NCI-H82 treated with DMSO at 0.1 percent for 48 hours (cell line): ENCODE measurements at regions not wholly inside any gene's neighbourhood (a gene's known extent, or its start where the extent isn't known, plus 50 kb on each side); places are given as distances from the start of the nearest gene placed in this dataset.
"Not testable (repeated sequence)": the region's sequence is repeated elsewhere in the genome, so short reads cannot be mapped to it uniquely, and the experiment has no call there.

Source experiments
- DNase-seq: peaks from one replicate; lab custom pipeline; 2025; ENCODE audit not compliant: unreplicated experiment; lab: John Stamatoyannopoulos, UW

DNA sequence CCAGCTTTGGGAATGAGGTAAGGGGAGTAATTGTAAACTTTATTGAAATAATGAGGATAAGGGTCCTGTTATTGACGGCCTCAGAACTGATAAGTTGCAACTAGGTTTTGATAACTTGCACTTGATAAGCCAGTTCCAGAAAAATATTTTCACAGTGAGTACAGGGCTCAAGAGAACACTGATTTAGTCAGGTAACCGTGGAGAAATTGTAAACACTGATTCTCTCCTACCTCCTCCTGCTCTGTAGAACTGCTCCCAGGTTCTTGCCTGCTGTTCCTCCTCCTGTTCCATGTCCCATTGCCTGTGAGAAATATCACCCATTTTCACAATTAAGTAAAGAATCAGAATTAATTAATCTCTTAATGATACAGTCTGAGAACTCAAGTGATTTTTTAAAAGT is 55.0 kb upstream of the CXXC4 start:
- no peak for DNase-seq

DNA sequence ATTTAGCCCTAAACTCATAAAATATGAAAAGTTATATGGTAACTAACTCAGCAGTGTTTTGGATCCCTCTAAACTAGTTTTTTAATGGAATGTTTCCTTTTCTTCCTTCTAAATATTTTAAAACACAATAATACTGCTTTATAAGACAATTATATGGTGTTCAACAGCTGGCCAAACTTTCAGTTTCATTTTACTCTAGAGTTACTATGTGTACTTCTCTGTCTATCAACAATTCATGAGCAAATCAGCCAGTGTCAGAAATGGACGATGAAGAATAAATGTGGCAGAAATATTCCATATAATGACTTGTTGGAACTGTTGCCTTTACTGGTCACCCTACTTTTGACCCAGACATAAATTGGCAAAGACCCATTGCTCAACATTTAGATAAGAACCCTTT is 64.8 kb upstream of the CXXC4 start:
- DNase-seq: no peak

DNA sequence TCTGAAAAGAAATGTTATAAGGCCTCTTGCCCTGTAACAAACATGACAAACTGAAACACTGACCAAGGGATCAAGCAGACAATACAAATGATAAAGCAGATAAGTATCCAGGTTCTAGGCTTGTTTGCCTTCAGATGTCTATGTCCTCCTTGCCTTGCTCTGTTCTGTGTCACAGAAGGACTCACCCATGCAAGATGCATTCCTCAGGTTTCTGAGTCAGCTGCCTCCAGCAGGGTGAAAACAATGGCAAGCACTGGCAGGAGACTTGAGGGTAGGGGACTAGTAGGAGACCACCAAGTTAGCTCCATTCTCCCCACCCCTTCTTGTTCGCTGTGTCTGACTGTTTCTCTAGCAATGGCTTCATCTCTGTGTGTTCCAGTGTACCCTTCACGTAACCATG is 76.6 kb upstream of the CXXC4 start:
- DNase-seq: no peak

DNA sequence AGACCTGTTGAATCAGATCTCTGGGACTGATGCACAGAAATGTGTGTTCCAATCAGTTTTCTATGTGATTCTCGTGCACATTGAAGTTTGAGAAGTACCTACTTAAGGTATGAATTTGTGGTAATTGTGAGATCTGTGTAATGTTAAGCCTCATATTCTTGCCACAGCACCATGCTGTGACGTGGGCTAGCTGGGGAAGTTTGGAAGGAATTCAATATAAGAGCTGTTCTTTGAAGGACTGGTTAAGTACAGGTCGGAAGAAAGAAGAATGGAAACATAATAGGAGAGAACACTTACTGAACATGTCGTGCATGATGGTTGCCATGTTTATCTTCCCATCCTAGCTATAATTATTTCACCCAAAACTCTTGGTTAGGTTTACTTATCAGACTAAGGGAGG is 79.7 kb upstream of the CXXC4 start:
- no peak for DNase-seq

DNA sequence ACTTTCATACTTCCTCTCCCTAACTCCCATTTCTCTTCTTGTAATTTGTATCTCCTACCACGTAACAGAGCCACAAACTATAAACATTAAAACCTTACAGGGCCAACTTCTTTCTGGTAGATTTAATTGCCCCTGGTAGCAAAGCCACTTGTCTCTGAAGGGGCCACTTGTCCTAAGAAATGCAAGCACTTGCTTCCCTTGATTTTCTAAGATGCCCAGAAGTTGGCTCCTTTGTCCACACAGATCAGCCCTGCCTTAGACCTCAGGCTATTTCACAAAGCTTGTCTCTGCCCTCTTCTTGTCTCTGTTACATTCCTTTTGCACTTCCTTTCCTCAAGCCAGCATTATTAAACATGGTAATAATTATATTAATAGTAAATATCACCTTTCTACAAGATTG is 80.6 kb upstream of the CXXC4 start:
- DNase-seq: no peak

- DNase-seq: no peak
Observed at GRCh38 chr4:104577405-104577804, 82.7 kb upstream of the CXXC4 start.

- DNase-seq: not testable (repeated sequence)
Observed at GRCh38 chr4:104581476-104581875, 86.8 kb upstream of the CXXC4 start.

- not testable (repeated sequence) for DNase-seq
Observed at GRCh38 chr4:104582056-104582455, 87.4 kb upstream of the CXXC4 start.

DNA sequence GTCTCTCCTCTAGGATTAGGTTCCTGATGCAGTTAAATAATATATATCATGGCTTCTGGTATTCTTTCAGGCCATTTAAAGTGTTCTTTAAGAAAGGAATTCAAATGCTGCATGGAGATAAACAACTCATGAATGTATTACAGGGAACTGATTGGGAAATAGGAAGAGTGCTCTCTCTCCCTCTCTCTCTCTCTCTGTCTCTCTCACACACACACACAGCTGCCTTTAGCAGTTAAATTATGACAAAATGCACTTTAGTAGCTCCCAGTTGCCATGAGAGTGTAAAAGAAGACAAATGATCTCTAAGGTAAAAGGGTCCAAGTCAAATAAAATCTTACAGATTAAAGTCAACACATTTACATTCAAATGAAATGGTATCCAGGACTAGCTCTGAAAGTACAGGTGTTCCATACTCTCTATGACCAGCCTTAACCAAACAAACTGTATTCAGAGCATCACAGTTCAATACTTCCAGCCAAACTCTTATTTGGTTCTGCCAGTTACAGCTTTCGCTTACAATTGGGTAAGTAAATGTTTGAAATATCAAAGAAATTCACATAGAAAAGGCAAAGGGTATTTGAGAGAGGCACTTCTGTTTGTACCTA is 94.7 kb upstream of the CXXC4 start:
- DNase-seq: no peak

- peak; percentile 99 for DNase-seq
Observed at GRCh38 chr4:104591510-104591911, 96.8 kb upstream of the CXXC4 start.

DNA sequence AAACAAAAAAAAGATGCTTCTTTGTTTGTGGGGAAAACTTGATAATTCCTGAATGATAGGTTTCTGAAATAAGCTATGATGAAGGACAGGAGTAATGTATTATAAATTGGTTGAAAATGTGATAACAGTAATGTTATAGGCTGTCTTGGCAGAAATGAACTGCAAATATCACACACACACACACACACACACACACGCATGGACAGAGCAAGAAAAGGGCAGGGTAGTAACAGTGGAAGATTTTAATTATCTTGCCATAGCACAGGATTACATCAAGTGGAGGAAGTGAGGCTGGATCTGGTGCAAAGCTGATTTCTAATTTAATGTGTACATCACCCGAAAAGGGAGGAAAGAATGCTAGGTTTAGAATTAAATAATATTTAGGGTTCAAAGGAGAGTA is 97.5 kb upstream of the CXXC4 start:
- peak; percentile 38 for DNase-seq

DNA sequence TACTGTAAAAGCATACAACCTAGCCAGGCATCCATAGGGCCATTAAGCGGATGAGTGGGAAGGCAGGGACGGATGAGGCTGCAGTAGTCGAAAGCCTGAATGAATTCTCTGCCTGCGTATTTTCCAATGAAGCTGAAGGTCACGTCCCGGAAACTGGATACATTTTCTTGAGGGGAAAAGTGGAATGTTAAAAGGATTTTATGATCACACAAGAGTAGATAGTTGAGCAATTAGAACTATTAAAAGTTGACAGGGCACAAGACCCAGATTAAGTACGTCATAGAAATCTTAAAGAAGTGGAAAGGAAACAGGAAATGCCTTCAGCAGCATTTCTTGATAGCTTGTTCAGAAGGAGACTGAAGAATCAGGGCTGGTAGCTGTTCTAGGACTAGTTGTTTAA is 98.3 kb upstream of the CXXC4 start:
- DNase-seq: peak; percentile 7

- DNase-seq: no peak
Observed at GRCh38 chr4:104596189-104596588, 101.5 kb upstream of the CXXC4 start.

GRCh38 chr4:104615496-104615895 is 120.8 kb upstream of the CXXC4 start:
- no peak for DNase-seq

- no peak for DNase-seq
Observed at GRCh38 chr4:104615926-104616325, 121.2 kb upstream of the CXXC4 start.

GRCh38 chr4:104616401-104616820 is 121.7 kb upstream of the CXXC4 start:
- DNase-seq: no peak

DNA sequence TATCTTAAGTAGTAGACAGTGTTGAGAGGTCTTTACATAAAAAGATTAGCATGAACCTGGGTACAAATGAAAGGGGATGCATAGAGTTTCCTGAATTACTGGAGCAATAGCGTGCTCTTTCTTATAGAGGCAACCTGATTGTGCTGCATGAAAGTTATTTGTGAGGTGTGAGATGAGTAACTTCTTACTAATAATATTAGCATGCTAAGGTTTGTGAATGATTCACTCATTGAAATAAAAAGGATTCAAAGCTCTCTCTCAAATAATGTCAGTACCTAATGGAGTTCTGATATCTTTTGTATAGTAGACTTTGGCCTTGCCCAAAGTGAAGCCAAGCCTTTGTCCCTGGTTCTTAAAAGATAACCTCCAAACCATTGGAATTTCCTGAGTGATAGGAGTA is 131.0 kb upstream of the CXXC4 start:
- DNase-seq: no peak

- no peak for DNase-seq
Observed at GRCh38 chr4:104629601-104630000, 134.9 kb upstream of the CXXC4 start.

GRCh38 chr4:104630272-104630671 is 135.6 kb upstream of the CXXC4 start:
- no peak for DNase-seq

DNA sequence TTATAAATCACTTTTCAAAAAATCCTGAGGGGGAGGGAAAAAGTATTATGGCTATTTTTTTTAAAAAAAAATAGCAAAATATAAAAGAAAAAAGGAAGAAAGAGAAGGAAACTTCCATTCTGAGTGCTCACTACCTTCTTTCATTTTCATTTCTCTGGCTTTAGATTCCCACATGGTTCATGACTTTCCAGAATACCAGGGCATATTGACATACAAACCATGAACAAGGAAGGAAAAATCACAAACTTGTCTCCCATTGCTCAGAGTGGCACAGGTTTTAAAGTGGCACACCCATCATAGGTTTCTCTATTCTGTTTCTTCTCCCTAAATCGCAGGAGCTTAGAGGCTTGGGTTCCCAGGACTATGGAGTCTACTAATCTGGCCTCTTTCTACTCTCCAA is 136.3 kb upstream of the CXXC4 start:
- DNase-seq: no peak

- DNase-seq: peak; percentile 50
Observed at GRCh38 chr4:104641418-104641817, 146.7 kb upstream of the CXXC4 start.

DNA sequence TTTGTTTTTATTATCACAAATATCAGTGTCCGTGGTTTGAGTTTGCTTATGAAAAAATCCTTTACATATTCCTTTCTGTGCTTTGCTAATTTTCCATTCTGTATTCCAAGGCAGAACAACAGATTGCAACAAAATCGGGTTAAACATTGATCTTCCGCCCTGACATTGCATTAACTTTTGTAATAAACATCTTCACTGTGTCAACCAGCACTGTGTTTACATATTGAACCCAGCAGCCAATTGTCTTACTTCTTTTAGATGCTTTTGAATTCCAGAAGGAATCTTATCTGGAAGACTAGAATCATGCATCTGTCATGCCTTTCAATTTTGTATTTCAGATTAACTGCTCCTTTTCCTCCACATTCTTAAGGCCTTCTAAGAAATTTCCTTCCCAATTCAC is 147.8 kb upstream of the CXXC4 start:
- no peak for DNase-seq

DNA sequence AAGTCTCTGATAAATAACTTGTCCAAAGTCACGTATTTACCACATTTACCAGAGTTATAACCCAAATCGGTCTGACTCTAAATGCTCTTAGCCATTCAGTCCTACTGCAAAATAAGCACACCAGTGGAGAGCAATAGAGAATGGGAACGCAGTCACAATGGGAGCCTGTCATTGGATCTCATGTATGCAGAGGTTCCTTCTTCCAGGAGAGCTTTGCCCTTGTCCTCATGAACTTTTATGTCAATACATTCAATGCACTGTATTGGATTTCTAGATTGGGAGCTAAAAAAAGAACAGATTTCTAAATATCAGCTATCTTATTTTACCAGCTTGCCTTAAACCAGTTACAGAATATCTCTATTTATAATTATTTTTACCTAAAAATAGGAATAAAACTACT is 149.1 kb upstream of the CXXC4 start:
- DNase-seq: no peak

- DNase-seq: no peak
Observed at GRCh38 chr4:104649631-104650030, 154.9 kb upstream of the CXXC4 start.
